ENCODE measurements at regions not wholly inside any gene's neighbourhood (a gene's known extent, or its start where the extent isn't known, plus 50 kb on each side); places are given as distances from the start of the nearest gene placed in this dataset.

- TF ChIP-seq CTCF (IDR thresholded peaks at IDR 0.05) (no peak), REST (IDR thresholded peaks at IDR 0.05; ENCODE audit: insufficient read depth in 1 of 2, low read depth in 2 of 2, low read length in 1 of 2) (no peak), SIN3A (IDR thresholded peaks at IDR 0.05; ENCODE audit: borderline replicate concordance, insufficient read depth, low read depth, low read length) (no peak), TCF7L2 (IDR thresholded peaks at IDR 0.05; ENCODE audit: low read depth, low read length) (no peak), POLR2AphosphoS5 (IDR thresholded peaks at IDR 0.05; ENCODE audit: low read depth, low read length) (no peak)
These were observed 153.1 kb upstream of the DPH6 start for GRCh38 chr15:35698966-35699575.

All from Panc1 (cell line).